Putamen (tissue), 1 donor: ENCODE measurements at regions not wholly inside any gene's neighbourhood (a gene's known extent, or its start where the extent isn't known, plus 50 kb on each side); places are given as distances from the start of the nearest gene placed in this dataset.
"Not testable (repeated sequence)": the region's sequence is repeated elsewhere in the genome, so short reads cannot be mapped to it uniquely, and the experiment has no call there.

Experiments used
- DNase-seq: peaks from one replicate; pipeline ENCODE4 v3.0.0-alpha.2; 2016; ENCODE audit warnings: low spot score

DNA sequence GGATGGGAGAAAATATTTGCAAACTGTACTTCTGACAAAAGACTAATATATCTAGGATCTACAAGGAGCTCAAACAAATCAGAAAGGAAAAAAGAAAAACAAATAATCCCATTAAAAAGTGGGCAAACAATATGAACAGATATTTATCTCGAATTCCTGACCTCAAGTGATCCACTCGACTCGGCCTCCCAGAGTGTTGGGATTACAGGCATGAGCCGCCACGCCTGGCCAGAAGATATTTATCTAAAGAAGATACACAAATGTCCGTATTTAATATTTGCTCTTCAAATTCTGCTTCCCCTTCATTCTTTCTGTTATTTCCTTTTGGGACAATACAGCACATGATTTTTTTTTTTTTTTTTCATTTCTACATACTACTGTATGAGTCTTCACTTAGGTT is 151.7 kb upstream of the GRM7 start:
- DNase-seq = no peak

DNA sequence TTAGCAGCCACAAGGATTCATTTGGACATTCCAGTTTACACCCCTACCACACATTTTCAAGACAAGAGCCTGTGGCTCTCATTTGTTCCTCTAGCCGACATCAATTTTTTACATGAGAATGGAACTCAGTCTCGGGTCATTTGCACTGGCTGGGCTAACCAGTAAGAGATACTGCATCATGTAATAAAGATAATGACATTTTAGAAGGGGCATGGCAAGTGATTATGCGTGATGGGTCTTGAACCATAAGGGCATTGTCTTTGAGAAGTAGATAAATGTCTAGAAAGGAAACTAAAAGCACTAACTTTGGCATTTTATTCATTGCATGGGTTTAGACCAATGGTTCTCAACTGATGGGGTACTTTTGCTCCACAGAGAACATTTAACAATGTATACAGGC is 146.0 kb upstream of the GRM7 start:
- no peak for DNase-seq

DNA sequence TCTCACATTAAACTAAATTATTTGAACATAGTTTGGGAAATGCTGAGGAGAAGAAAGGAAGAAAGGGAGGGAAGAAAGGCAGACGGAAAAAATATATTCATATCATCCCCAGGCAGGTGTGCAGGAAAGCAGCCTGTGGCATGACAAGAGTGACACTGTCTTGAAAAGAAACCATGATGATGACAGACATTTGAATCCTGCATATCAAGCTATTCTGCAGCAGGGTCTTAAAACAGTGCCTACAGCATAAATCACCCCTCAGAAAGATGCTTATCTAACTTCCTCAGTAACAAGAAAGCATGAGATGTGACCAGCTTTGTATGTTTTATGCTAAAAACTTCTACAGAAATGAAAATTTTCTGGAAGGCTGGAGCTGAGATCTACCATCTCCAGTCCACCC is 144.5 kb upstream of the GRM7 start:
- DNase-seq = no peak

DNA sequence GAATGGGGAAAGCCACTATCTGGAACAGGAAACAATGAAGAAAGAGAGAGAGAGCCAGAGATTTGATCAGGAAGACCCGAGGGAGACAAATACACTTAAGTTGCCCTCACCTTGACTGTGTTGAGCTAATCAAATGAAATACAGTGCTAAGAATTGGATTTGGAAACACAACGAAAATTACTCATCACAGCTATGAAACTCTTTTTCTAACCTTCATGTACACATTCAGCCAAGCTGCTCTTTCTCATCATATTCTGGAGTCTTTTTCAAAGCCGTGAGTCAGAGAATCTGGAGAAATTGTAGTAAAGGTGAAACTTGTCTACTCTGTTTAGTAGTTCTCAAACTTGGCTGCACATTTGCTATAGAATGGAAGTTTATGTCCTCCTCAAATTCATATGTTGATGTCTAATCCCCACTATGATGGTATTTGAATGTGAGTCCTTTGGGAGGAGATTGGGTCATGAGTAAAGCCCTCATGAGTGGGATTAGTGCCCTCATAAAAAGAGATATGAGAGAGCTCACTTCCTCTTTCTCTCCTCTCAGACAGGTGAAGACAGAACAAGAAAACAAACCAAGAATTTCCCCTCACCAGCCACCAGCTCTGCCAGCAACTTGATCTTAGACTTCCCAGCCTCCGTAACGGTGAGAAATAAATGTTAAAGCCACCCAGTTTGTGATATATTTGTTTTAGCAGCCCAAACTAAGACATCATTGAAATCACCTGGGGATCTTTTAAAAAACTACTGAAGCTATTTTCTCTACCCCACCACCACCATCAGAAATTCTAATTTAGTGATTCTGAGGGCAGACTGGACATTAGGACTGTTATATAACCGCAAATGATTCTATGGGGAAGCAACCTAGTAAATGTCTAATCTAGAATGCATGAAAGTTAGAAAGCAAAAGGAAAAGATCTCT is 143.6 kb upstream of the GRM7 start:
- no peak for DNase-seq

DNA sequence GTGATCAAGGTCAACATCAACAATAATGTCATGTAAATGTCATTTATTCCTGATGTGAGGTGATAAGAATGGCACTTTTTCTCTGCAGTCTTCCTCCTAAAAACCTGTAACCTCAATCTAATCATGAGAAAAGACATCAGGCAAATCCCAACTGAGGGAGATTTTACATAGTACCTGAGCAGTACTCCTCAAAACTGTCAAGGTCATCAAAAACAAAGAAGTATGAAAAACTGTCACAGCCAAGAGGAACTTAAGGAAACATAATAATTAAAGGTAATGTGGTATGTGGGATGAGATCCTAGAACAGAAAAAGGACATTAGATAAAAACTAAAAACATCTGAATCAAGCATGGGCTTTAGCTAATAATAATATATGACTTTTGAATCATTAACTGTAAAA is 140.9 kb upstream of the GRM7 start:
- no peak for DNase-seq

DNA sequence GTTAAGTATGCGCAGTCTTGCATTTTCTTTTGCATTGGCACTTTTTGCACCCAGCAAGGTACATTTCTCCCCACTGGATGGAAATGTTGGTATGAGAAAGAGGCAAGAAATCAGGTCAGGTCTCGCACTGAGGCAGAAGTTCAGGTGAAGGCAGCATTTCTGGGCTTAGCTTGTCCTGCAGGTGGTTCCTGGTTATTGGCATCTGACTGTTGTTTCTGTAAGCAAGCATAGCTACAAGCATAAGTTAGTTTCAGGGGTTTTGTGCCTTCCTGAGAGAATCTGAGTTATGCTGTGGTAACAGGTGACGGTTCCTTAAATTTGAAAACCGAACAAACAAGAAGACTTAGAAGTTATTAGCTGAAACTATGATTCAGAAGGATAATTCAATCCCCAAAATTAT is 139.4 kb upstream of the GRM7 start:
- no peak for DNase-seq

DNA sequence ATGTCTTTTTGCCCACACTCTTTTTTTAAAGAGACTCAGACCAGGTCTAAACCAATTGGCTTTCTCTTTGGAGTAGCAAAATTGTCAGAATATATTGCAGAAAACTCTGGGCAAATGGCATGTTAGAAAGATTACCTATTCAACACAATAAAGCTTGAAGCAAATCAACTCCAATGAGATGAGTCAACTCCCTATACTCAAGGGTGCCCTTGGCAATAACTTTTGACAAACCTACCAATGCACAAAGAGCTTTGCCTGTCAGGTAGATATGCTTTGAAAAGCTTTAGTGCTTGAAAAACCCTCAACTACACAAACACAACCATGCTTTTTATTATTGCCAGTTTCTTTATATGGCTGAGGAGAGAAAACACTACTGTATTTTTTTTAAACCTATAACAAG is 137.7 kb upstream of the GRM7 start:
- DNase-seq = no peak

DNA sequence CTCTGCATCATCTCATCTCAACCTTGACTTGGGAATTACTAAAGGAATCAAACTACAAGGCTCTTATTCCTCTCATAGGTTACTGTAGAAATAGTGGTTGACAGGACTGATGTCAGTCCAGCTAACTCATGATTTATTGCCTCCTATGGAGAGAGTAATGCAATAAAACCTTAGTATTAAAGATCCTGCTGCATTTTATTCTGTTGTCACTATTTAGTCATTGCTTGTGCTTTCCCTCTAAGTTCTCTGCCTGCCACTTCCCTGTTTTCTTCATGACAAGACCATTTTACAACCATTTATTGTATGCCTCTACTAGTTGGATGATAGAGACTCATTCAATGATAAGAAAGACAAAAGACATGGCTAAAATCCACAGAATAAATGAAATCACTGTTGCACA is 134.1 kb upstream of the GRM7 start:
- no peak for DNase-seq

DNA sequence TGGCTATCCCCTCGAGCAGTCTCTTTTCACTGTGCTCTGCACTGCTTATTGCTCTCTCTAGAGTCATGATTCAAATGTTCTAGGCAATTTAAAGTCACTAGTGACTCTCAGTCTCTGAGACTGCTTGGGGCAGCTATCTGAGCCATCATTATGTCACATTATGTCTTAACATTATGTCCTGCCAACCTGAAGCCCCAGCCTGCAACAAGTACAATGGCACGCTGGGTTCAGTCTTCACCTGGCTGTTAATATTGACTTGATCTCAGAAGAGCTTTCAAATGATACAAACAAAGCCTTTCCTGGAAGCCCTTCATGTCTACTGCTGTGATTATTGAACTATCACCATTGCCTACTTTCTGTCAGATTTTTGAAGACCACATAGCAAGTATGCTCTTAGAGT is 128.1 kb upstream of the GRM7 start:
- DNase-seq = no peak

DNA sequence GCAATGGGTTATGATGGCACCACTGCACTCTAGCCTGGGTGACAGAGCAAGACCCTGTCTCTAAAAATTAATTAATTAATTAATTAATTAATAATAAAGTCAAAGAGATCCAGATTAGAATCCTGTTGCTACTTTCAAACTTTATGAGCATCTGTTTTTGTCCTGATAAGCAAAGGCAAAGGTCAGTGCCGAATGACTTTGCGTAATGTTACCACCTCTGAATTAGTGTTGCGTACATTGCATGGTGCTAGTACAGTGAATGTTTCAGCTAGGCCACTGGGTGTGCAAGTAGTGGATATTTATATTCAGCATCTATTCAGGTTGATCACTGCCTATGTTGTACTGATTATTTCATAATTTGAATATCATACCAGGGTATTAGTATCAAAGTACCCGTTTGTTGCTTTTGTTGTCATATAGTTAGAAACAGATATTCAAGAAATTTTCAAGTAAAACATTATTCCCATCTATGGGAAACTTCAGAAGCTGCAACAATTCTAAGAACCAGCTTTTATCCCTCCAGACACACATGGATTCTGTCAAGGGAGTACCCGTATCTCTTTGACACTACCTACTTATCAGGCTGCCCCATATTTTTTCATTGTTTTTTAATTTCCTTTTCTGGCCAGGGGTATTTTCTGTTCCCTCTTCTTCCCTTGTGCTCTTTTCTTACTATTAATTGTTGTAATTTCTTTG is 127.1 kb upstream of the GRM7 start:
- no peak for DNase-seq

DNA sequence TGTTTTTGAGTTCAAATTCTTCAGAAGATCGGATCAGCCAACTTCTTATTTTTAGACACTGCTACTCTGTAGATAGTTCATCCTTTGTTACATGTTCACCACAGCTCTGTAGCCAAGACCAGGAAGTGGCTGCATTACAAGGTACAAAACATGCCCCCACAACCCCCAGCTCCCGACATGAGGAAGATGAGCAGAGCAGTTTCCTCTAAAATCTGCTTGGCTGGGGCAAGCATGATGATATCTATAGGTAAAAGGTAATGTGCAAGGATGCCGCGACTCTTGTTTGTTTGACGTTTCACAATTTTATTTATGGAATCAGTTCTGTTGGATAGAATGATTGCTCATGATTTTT is 126.5 kb upstream of the GRM7 start:
- no peak for DNase-seq

DNA sequence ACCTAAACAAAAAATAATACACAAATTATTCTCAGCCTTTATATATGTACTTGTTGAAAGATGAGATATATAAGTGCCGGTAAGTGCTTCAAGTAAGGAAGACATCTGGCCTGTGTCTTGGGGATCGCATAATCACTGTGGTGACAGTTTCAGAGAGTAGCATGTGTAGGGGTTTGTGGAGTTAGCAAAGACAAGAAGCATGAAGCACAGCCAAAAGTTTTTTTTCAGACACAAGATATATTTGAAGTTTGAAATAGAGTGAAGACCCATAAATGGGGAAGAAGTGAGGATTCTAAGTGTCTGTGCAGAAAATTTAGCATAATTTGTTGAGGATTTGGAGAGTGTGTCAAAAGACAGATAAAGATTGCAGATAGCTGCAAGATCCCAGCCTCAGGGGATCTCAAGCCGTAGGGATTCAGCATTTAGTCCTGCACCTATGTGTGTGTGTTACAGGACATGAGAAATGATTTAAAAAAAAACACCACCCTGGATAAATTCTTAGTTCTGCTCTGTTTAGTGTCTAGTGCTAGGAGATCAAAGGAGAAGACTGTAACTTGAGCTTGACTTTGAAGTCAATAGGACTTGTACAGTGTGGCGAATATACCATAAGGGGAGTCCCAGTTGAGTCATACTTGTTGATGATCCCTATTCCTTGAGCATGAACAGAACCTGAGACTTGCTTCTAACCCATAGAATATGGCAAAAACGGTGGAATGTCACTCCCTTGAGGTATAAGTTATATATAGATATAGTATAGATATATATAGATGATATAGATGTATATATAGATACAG is 123.9 kb upstream of the GRM7 start:
- no peak for DNase-seq

DNA sequence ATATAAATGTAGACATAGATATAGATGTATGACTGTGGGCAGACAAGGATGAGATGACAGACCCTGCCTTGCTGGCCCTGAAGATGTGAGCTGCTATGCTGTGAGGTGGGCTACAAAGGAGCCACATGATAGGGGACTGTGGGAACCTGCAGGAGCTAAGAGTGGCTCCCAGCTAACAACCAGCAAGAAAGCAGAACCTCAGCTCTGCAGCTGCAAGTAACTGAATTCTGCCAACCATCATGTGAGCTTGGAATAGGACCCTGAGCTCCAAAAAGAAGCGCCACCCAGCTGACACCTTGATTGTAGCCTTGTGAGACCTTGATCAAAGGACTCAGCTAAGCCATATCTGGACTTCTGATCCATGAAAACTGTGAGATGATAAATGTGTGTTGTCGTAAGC is 123.3 kb upstream of the GRM7 start:
- no peak for DNase-seq

DNA sequence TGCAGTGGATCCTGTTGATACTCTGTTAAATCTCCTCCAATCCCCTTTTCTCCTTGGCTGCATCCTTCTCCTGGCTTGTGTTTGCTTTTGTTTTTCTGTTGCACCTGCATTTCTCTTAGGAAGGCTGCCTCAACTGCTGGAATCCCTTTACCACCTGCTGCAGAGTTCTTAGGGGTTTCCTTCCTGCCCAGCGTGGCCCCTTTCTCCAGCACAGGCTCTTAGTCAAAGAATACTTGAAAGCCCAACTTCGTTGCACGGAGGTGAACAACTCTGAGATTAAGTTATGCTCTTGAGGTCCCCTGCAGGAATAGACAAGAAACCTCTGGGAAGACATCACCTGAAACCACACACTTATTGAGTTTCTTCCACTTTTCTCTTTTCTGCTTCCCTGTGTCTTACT is 121.6 kb upstream of the GRM7 start:
- DNase-seq = no peak

DNA sequence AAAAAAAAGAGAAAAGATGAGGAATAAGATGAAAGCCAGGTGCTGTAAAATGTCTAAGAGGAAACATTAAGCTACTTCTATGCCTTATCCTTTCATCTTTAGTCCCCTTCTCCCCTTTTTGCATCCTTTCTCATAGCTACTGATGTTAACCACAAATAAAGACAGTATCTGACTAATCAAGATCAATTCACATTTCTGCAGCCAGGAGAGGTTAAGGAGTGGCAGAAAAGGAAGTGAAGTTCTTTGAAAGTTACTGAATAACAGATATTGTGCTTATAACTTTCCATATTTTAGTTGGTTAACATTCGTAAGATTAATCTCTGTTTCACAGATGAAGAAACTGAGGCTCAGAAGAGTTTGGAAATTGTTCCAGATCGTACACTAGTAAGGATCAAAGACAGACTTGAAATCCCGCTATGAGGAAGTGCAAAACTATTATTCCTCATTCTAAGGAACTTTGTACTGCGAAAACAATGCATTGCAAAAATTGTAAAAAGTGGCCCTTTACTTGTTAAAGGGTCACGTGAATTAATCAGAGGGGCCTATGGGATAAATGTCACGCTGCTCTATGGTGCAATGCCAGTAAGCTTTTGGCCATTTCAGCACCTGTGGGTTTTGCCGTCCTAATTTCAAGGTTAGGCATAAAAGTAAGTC is 117.7 kb upstream of the GRM7 start:
- no peak for DNase-seq

DNA sequence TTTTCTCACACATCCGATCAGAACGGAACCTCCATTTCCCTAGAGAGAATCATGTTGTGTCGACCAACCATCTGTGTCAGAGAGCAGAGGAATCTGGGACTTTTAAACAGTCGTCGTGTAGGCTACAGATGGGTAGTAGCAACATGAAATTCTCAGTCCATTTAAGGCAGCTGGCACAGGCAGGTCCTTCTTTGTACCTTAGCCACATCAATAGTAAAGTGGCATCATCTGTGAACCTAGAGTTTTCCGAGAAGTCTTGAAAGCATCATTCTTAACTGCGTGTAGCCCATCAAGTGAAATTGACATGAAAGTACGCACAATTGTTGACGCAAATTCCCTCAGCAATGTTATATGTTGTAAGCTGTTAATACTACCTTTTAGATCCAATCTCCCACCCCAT is 114.5 kb upstream of the GRM7 start:
- DNase-seq = no peak

DNA sequence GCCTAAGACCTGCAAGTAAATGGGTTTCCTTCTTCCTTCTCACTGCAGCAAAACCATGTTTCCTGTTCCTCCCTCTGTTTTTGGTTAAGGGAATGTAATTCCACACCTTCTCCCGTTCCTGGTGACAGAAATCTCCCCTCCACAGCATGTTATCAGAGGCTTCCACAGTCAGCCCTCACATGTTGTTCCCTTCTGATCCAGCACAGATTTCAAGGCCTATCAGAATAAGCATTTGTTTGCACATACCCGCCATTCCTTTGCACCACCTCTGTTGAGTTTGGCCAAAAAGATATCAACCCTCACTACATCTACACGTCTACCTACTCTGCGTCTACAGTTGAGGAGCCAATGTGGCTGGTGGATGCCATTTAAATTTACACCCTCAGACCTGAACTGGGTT is 113.9 kb upstream of the GRM7 start:
- no peak for DNase-seq

DNA sequence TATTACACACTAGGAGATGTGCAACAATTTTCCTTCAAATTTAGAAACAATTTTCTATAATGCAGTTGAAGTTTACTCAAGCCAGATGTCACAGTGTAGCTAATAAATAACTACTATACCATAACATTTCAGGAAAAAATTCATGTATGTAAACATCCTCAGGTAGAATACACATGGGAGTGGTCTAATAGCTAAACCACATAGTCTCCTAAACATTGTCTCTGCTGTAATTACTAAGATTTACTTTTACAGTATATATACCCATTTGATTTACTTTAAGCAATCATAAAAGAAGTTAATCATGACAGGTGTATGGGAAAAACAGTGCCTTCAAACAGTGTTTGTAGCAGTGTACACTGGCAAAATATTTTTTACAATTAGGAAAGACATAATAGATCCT is 110.1 kb upstream of the GRM7 start:
- no peak for DNase-seq

DNA sequence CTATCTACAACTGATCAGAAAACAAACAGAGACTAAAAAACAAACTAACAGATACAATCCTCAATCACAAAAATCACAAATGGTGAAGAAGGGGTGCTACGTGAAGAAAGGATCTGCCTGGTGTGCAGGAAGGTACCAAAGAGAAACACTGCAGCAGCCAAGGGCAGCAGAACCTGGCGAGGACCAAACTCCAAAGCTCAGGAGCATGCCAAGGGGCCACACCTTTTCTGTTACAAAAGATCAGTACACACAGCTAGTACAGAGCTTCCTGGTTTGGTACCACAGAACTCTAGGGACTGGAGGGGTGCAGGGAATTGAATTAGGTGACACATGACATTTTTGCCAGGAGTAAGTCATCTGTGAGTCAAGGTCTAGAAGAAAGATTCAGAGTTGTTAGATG is 107.4 kb upstream of the GRM7 start:
- DNase-seq = no peak

DNA sequence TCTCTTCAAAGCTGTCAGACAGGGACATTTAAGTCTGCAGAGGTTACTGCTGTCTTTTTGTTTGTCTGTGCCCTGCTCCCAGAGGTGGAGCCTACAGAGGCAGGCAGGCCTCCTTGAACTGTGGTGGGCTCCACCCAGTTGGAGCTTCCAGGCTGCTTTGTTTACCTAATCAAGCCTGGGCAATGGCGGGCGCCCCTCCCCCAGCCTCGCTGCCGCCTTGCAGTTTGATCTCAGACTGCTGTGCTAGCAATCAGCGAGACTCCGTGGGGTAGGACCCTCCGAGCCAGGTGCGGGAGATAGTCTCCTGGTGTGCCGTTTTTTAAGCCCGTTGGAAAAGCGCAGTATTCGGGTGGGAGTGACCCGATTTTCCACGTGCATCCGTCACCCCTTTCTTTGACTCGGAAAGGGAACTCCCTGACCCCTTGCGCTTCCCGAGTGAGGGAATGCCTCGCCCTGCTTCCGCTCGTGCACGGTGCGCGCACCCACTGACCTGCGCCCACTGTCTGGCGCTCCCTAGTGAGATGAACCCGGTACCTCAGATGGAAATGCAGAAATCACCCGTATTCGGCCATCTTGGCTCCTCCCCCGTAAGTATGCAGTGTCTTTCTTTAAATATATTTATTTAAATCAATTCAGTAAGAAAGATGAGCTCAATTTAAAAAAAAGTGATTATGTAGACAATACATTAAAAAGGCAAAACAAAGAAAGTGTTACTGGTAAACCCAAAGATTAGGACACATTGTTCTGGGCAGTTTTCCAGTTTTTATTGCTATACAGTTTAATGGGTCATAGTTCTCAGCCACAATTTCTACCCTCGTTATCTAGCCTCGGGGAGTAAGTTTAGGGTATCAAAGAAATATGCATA is 91.2 kb upstream of the GRM7 start:
- not testable (repeated sequence) for DNase-seq

DNA sequence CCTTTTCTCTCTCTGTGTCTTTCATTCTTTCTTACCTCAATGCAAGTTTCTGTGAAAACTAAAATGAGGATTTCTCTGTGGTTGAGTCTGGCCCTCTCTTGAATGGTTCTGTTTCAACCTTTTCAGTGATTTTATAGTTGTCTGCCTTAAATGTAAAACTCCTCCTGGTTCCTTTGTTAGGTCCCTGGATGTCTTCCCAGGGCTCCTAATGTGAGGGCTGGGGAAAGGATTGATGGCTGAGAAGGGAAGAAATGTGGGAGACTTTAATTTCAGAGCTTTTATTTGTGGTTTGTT is 90.6 kb upstream of the GRM7 start:
- DNase-seq = no peak

DNA sequence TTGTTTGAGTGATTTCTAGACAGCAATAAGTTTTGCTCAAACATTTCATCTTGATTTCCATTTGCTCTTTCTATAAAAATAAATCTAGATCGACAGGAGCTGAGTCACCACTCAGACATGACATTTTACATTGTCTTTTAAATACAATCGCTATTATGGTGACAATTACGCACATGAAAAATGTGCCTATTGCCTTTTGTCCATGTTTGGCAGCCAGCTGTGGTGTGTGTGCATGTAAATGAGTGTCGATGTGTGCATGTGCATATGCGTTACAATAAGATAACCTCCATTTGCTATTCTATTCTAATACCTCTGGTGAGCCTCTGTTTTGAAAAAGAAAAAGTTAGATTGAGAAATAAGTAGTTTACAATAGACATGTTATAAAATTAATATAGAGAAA is 89.7 kb upstream of the GRM7 start:
- DNase-seq = no peak
